KMS-11 (cell line): ENCODE measurements at regions not wholly inside any gene's neighbourhood (a gene's known extent, or its start where the extent isn't known, plus 50 kb on each side); places are given as distances from the start of the nearest gene placed in this dataset.

Source experiments
- H2AFZ ChIP-seq: fragments of 200-600 bp; sonication (generic); 2 replicates; pipeline ENCODE4 v1.6.1; 2016; ENCODE audit warnings: antibody characterized with exemption, mixed run types, low read depth
- H3K27ac ChIP-seq: fragments of 200-600 bp; sonication (generic); 2 replicates; pipeline ENCODE4 v1.6.1; 2016; ENCODE audit warnings: mild to moderate bottlenecking, mixed run types
- H3K27me3 ChIP-seq: fragments of 200-600 bp; sonication (generic); 2 replicates; pipeline ENCODE4 v1.6.1; 2017; ENCODE audit warnings: mild to moderate bottlenecking, low read depth, mixed run types, moderate library complexity; ENCODE audit not compliant: insufficient read depth
- H3K36me3 ChIP-seq: fragments of 200-600 bp; sonication (generic); 2 replicates; pipeline ENCODE4 v1.6.1; 2017; ENCODE audit warnings: mild to moderate bottlenecking, mixed run types; ENCODE audit not compliant: insufficient read depth
- H3K4me1 ChIP-seq: fragments of 200-600 bp; sonication (generic); 2 replicates; pipeline ENCODE4 v1.6.1; 2016; ENCODE audit warnings: mild to moderate bottlenecking, low read depth, mixed run types; ENCODE audit not compliant: poor library complexity, severe bottlenecking
- H3K4me2 ChIP-seq: fragments of 200-600 bp; sonication (generic); 2 replicates; pipeline ENCODE4 v1.7.0; 2016; ENCODE audit warnings: mild to moderate bottlenecking, mixed run types
- H3K4me3 ChIP-seq: fragments of 200-600 bp; sonication (generic); IDR thresholded peaks from 2 replicates; pipeline ENCODE4 v1.6.1; 2017; ENCODE audit warnings: low read depth, low read length, mixed read lengths; ENCODE audit not compliant: insufficient read depth
- H3K79me2 ChIP-seq: fragments of 200-600 bp; sonication (generic); 2 replicates; pipeline ENCODE4 v1.6.1; 2016; ENCODE audit warnings: low read depth, mixed run types; ENCODE audit not compliant: insufficient read depth
- H3K9ac ChIP-seq: fragments of 200-600 bp; sonication (generic); 2 replicates; pipeline ENCODE4 v1.6.1; 2016; ENCODE audit warnings: mild to moderate bottlenecking, mixed run types
- H4K20me1 ChIP-seq: fragments of 200-600 bp; sonication (generic); 2 replicates; pipeline ENCODE4 v1.6.1; 2016; ENCODE audit warnings: mild to moderate bottlenecking, mixed run types; ENCODE audit not compliant: insufficient read depth
- CTCF ChIP-seq: fragments of 200-600 bp; sonication (generic); conservative IDR thresholded peaks from 2 replicates; pipeline ENCODE4 v1.6.1; 2017; ENCODE audit warnings: low read depth, mild to moderate bottlenecking, antibody characterized with exemption, low read length, moderate library complexity, mixed read lengths

GRCh38 chr18:70684821-70685220 is 396.0 kb downstream of the SOCS6 start:
- Histone ChIP-seq H3K9ac (no peak overlapping the region), H4K20me1 (no peaks in the 10 kb centered on the region), H3K4me1 (no peaks in the 10 kb centered on the region), H3K4me3 (no peak overlapping the region), H2AFZ (no peak overlapping the region), H3K27ac (no peak overlapping the region), H3K36me3 (no peaks in the 10 kb centered on the region), H3K4me2 (no peak overlapping the region), H3K27me3 (no peaks in the 10 kb centered on the region), H3K79me2 (no peaks in the 10 kb centered on the region)
- no peak for TF ChIP-seq CTCF

- Histone ChIP-seq H3K9ac (no peak overlapping the region), H3K4me1 (no peaks in the 10 kb centered on the region), H2AFZ (no peak overlapping the region), H3K36me3 (no peaks in the 10 kb centered on the region), H3K4me3 (no peak overlapping the region), H4K20me1 (no peaks in the 10 kb centered on the region), H3K27me3 (no peaks in the 10 kb centered on the region), H3K4me2 (no peak overlapping the region), H3K79me2 (no peaks in the 10 kb centered on the region), H3K27ac (no peak overlapping the region)
- no peak for TF ChIP-seq CTCF
Measured at GRCh38 chr18:70683263-70683662, 394.4 kb downstream of the SOCS6 start.

- H4K20me1 ChIP-seq, result no peaks in the 10 kb centered on the region
- no peak overlapping the region for H3K9ac ChIP-seq
- peaks cover 16% of the 10 kb centered on the region for H3K4me1 ChIP-seq
- no peak overlapping the region for H2AFZ ChIP-seq
- no peak overlapping the region for H3K4me2 ChIP-seq
- no peaks in the 10 kb centered on the region for H3K79me2 ChIP-seq
- H3K27ac ChIP-seq, result no peak overlapping the region
- no peak for TF ChIP-seq CTCF
- H3K4me3 ChIP-seq, result no peak overlapping the region
- no peaks in the 10 kb centered on the region for H3K27me3 ChIP-seq
- no peaks in the 10 kb centered on the region for H3K36me3 ChIP-seq
Measured at GRCh38 chr18:70674896-70675295, 386.1 kb downstream of the SOCS6 start.

- Histone ChIP-seq H3K4me1 (peaks cover 16% of the 10 kb centered on the region), H2AFZ (no peak overlapping the region), H3K27ac (no peak overlapping the region), H3K79me2 (no peaks in the 10 kb centered on the region), H3K4me2 (no peak overlapping the region), H3K4me3 (no peak overlapping the region), H4K20me1 (no peaks in the 10 kb centered on the region), H3K9ac (no peak overlapping the region), H3K27me3 (no peaks in the 10 kb centered on the region), H3K36me3 (no peaks in the 10 kb centered on the region)
- no peak for TF ChIP-seq CTCF
Measured at GRCh38 chr18:70673831-70674230, 385.0 kb downstream of the SOCS6 start.
